Osteocyte (in vitro differentiated cells): ENCODE measurements at regions not wholly inside any gene's neighbourhood (a gene's known extent, or its start where the extent isn't known, plus 50 kb on each side); places are given as distances from the start of the nearest gene placed in this dataset.
"Not testable (repeated sequence)": the region's sequence is repeated elsewhere in the genome, so short reads cannot be mapped to it uniquely, and the experiment has no call there.

Source experiments
- DNase-seq: peaks from one replicate; pipeline ENCODE4 v3.0.0; 2021; ENCODE audit warnings: mixed read lengths; ENCODE audit not compliant: unreplicated experiment; ENCODE audit errors: extremely low spot score
- H3K27ac Mint-ChIP-seq: one replicate; pipeline ENCODE4 v1.8.0; 2021; ENCODE audit warnings: mild to moderate bottlenecking, mixed read lengths; ENCODE audit not compliant: unreplicated experiment
- H3K27me3 Mint-ChIP-seq: one replicate; pipeline ENCODE4 v1.8.0; 2021; ENCODE audit warnings: mixed read lengths; ENCODE audit not compliant: unreplicated experiment
- H3K36me3 Mint-ChIP-seq: one replicate; pipeline ENCODE4 v1.8.0; 2021; ENCODE audit warnings: mixed read lengths; ENCODE audit not compliant: unreplicated experiment
- H3K4me1 Mint-ChIP-seq: one replicate; pipeline ENCODE4 v1.8.0; 2021; ENCODE audit warnings: mixed read lengths; ENCODE audit not compliant: unreplicated experiment
- H3K4me3 Mint-ChIP-seq: one replicate; pipeline ENCODE4 v1.8.0; 2021; ENCODE audit warnings: mild to moderate bottlenecking, moderate library complexity, mixed read lengths; ENCODE audit not compliant: unreplicated experiment
- H3K9me3 Mint-ChIP-seq: one replicate; pipeline ENCODE4 v1.8.0; 2021; ENCODE audit warnings: mixed read lengths; ENCODE audit not compliant: unreplicated experiment
- TF ChIP-seq, protein P1 (sequence below): fragments of 200-600 bp; sonication (generic); IDR thresholded peaks from 2 replicates; pipeline ENCODE4 v1.5.0; 2021; ENCODE audit warnings: antibody characterized with exemption, mild to moderate bottlenecking, moderate library complexity

- H3K36me3 Mint-ChIP-seq, result no peaks in the 10 kb centered on the region
- H3K4me1 Mint-ChIP-seq, result peaks cover 12% of the 10 kb centered on the region
- peaks cover 7% of the 10 kb centered on the region for H3K9me3 Mint-ChIP-seq
- no peak for DNase-seq
- H3K27me3 Mint-ChIP-seq, result peaks cover 11% of the 10 kb centered on the region
- TF ChIP-seq, protein P1, sequence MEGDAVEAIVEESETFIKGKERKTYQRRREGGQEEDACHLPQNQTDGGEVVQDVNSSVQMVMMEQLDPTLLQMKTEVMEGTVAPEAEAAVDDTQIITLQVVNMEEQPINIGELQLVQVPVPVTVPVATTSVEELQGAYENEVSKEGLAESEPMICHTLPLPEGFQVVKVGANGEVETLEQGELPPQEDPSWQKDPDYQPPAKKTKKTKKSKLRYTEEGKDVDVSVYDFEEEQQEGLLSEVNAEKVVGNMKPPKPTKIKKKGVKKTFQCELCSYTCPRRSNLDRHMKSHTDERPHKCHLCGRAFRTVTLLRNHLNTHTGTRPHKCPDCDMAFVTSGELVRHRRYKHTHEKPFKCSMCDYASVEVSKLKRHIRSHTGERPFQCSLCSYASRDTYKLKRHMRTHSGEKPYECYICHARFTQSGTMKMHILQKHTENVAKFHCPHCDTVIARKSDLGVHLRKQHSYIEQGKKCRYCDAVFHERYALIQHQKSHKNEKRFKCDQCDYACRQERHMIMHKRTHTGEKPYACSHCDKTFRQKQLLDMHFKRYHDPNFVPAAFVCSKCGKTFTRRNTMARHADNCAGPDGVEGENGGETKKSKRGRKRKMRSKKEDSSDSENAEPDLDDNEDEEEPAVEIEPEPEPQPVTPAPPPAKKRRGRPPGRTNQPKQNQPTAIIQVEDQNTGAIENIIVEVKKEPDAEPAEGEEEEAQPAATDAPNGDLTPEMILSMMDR, result no peak
- H3K27ac Mint-ChIP-seq, result no peak overlapping the region
- H3K4me3 Mint-ChIP-seq, result no peak overlapping the region
Measured at GRCh38 chr1:60697204-60697994, 385.0 kb upstream of the NFIA start.

GRCh38 chr1:60696512-60696911, 385.8 kb upstream of the NFIA start:
- H3K4me3 Mint-ChIP-seq, result no peak overlapping the region
- DNase-seq, result no peak
- H3K9me3 Mint-ChIP-seq, result peaks cover 7% of the 10 kb centered on the region
- H3K4me1 Mint-ChIP-seq, result peaks cover 12% of the 10 kb centered on the region
- TF ChIP-seq, protein P1, result no peak
- no peak overlapping the region for H3K27ac Mint-ChIP-seq
- peaks cover 9% of the 10 kb centered on the region for H3K27me3 Mint-ChIP-seq
- H3K36me3 Mint-ChIP-seq, result no peaks in the 10 kb centered on the region

- Mint-ChIP-seq H3K4me3 (no peak overlapping the region), H3K27ac (no peak overlapping the region), H3K27me3 (peaks cover 9% of the 10 kb centered on the region), H3K36me3 (peaks cover 1% of the 10 kb centered on the region), H3K9me3 (peaks cover 7% of the 10 kb centered on the region), H3K4me1 (peaks cover 12% of the 10 kb centered on the region)
- TF ChIP-seq, protein P1, result no peak
- DNase-seq, result no peak
Measured at GRCh38 chr1:60695716-60696171, 386.6 kb upstream of the NFIA start.

DNA sequence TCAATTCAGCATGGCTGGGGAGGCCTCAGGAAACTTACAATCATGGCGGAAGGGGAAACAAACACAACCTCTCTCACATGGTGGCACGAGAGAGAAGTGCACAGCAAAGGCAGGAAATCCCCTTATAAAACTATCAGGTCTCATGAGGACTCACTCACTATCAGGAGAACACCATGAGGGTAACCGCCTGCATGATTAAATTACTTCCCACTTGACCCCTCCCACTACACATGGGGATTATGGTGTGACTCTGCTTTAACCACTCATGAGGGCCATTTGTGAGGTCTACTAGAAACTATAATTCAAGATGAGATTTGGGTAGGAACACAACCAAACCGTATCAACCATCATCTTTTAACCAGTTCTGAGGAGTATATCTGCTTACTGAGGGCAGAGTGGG, 387.4 kb upstream of the NFIA start:
- Mint-ChIP-seq H3K36me3 (peaks cover 1% of the 10 kb centered on the region), H3K9me3 (peaks cover 7% of the 10 kb centered on the region), H3K4me3 (no peak overlapping the region), H3K27me3 (peaks cover 9% of the 10 kb centered on the region), H3K4me1 (peaks cover 11% of the 10 kb centered on the region), H3K27ac (no peak overlapping the region)
- TF ChIP-seq, protein P1, result no peak
- no peak for DNase-seq

GRCh38 chr1:60692031-60692430, 390.3 kb upstream of the NFIA start:
- H3K36me3 Mint-ChIP-seq, result peaks cover 1% of the 10 kb centered on the region
- H3K27me3 Mint-ChIP-seq, result peaks cover 6% of the 10 kb centered on the region
- H3K4me1 Mint-ChIP-seq, result no peaks in the 10 kb centered on the region
- H3K27ac Mint-ChIP-seq, result no peak overlapping the region
- no peak overlapping the region for H3K4me3 Mint-ChIP-seq
- peaks cover 17% of the 10 kb centered on the region for H3K9me3 Mint-ChIP-seq
- DNase-seq, result no peak
- TF ChIP-seq, protein P1, result no peak

GRCh38 chr1:60688221-60688620, 394.1 kb upstream of the NFIA start:
- not testable (repeated sequence) for H3K27me3 Mint-ChIP-seq, H3K36me3 Mint-ChIP-seq, H3K4me1 Mint-ChIP-seq, H3K4me3 Mint-ChIP-seq, DNase-seq, H3K27ac Mint-ChIP-seq
- H3K9me3 Mint-ChIP-seq, result peaks cover 12% of the 10 kb centered on the region
